GM19193 (cell line): ENCODE measurements at regions not wholly inside any gene's neighbourhood (a gene's known extent, or its start where the extent isn't known, plus 50 kb on each side); places are given as distances from the start of the nearest gene placed in this dataset.

Experiments
- POLR2A ChIP-seq: IDR thresholded peaks from 4 replicates; pipeline ENCODE4 v1.6.1; 2011; ENCODE audit not compliant: insufficient read depth, insufficient read length; ENCODE audit errors: extremely low read depth

GRCh38 chr7:112892263-112892662 lies 102.1 kb upstream of the TMEM168 start:
- TF ChIP-seq POLR2A: no peak

DNA sequence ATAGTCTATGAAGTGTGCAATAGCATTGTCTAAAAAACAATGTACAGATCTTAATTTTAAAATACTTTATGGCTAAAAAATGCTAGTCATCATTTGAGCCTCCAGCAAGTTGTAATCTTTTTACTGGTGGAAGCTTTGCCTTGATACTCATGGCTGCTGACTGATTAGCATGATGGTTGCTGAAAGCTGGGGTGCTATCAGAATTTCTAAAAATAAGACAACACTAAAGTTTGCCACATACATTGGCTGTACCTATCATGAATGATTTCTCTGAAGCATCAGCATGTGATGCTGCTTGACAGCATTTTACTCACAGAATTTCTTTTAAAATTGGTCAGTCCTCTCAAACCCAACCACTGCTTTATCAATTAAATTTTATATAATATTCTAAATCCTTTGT lies 101.5 kb upstream of the TMEM168 start:
- TF ChIP-seq POLR2A: no peak

DNA sequence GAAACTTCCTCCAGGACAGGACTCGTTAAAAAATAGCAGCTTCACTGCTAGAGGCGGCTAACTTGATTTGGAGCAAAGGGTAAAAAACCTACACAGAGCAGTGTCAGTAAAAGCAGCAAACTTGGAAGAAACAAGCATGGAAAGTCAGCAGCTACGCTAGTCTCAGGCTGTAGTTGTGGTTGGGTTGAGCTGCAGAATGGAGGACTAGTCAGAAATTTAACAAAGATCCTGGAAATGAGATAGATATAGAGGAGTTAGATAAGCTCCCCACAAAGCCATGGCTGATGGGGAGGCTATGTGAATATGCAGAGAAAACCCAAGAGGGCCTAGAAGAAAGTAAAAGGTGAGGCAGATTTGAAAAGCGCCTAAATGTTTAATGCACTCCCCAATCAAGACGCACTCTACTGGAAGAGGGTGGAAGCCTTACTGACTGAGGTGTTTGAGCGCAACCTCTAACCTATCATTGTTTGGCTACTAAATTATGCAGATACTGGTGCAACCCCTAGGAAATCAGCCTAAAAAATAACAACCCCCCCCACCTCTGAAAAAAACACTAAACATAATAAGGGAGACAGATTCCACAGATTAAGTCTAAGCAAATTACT lies 99.7 kb upstream of the TMEM168 start:
- TF ChIP-seq POLR2A: no peak

GRCh38 chr7:112889268-112889667 lies 99.1 kb upstream of the TMEM168 start:
- no peak for TF ChIP-seq POLR2A

GRCh38 chr7:112888781-112889180 lies 98.6 kb upstream of the TMEM168 start:
- no peak for TF ChIP-seq POLR2A

DNA sequence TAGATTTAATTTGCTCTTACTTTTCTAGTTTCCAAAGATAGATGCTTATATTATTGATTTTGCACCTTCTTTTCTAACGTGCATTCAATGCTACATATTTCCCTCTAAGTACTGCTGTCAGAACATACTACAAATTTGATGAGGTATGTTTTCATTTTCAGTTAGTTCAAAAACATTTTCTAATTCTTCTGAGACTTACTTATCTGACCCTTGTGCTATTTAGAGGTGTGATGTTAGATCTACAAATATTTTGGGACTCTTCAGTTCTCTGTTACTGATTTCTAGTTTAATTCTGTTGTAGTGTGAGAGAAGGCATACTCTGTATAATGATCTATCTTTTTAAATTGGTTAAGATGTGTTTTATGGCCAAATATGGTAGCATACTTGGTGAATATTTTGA lies 97.8 kb upstream of the TMEM168 start:
- no peak for TF ChIP-seq POLR2A

- TF ChIP-seq POLR2A: no peak
Observed at GRCh38 chr7:112887337-112887736, 97.1 kb upstream of the TMEM168 start.

- no peak for TF ChIP-seq POLR2A
Observed at GRCh38 chr7:112886208-112886607, 96.0 kb upstream of the TMEM168 start.

DNA sequence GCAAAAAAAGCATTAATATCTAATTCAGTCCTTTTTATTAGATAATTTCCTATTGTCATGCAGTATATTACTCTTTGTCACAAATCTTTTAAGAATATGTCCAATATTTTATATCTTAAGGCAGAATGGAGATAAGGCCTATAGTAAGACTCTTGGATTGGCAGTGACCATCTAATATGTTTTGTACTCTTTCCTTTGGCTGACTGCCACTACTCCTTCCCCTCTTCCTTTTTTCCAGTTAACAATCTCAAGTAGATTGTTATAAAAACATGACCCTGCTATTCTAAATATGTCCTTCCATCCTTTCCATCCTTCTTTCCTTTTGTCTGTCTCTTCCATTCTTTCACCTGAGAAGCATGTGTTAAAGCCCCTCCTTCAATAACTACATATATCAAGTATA lies 92.8 kb upstream of the TMEM168 start:
- TF ChIP-seq POLR2A: no peak

GRCh38 chr7:112882511-112882910 lies 92.3 kb upstream of the TMEM168 start:
- no peak for TF ChIP-seq POLR2A

GRCh38 chr7:112882022-112882421 lies 91.8 kb upstream of the TMEM168 start:
- TF ChIP-seq POLR2A: no peak

DNA sequence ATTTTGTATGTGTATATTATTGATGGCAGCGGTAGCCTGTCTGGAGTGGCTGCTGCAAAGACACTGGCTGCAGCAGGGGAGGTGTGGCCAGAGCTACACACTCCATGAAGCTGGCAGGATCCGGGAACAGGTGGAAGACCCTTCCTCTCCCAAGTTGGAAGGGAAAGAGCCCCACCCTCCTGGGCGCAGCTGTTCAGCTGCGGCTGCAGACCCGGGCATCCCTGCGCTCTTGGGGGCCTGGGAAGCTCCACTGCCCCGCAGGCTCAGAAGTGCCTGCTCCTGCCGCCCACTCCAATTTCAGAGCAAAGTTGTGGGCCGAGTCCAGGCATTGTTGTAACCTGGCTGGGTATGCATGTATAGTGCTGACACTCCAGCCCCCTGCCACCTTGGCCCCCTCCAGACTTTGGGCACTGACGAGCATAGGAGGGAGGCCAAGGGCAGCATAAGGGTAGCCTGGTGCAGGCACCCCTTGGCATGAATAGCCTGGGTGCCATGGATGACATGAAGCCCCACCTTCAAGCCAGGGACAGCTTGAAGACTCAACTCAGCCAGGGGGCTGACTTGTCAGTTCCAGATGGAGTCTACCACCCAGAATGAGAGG lies 90.7 kb upstream of the TMEM168 start:
- TF ChIP-seq POLR2A: no peak

DNA sequence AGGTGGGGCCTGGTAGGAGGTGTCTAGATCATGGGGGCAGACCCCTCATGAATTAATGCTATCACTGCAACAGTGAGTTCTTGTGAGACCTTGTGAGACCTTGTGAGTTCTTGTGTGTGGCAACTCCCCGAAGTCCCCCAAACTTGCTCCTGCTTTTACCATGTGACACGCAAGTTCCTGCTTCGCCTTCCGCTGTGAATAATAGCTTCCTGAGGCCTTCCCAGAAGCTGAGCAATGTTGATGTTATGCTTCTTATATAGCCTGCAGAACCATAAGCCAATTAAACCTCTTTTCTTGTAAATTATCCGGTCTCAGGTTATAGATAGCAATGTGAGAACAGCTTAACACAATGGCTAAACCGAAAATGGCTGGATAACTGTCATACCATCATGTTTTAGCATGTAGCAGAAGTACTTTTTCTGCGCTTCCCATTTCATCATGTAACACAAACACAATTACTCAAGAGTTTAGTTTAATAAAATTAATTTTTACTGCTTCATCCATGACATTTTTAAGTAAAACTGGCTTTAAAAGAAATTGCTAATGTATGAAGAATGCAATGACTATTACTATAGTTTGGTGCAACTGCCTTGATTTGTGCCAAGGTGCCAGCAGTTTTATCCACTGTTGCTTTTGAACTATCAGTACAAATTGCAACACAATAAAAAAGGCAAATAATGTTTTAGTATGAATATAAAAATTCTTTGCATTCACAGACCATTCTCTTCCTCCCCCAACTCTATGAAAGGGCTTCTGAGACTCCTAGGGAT lies 87.7 kb upstream of the TMEM168 start:
- TF ChIP-seq POLR2A: no peak

DNA sequence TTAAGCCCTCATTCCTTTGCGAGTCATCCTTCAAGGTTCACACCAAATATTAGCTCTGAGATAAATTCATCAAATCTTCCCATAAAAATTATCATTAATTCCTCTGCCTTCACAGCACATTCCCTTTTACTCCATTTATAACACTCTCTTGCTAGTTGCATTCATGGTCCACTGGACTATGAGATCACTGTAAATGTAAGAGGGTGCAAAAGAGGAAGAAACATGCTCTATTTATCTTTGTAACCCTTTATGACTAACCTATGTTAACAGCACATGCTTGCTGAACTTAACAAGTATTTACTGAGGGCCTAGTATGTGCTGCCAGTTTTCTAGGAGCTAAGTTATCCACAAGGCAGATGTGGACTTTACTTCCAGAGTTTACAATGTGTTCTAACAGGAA lies 86.7 kb upstream of the TMEM168 start:
- no peak for TF ChIP-seq POLR2A

GRCh38 chr7:112874909-112875308 lies 84.7 kb upstream of the TMEM168 start:
- no peak for TF ChIP-seq POLR2A
